Dedifferentiated amniotic fluid mesenchymal stem cell (primary cell): ENCODE measurements at regions not wholly inside any gene's neighbourhood (a gene's known extent, or its start where the extent isn't known, plus 50 kb on each side); places are given as distances from the start of the nearest gene placed in this dataset.
"Not testable (repeated sequence)": the region's sequence is repeated elsewhere in the genome, so short reads cannot be mapped to it uniquely, and the experiment has no call there.

Source experiments
- DNase-seq: peaks from one replicate; pipeline ENCODE4 v3.0.0-alpha.2; 2016; ENCODE audit errors: extremely low spot score

- no peak for DNase-seq
Measured at GRCh38 chr1:222416001-222416791, 131.7 kb downstream of the HHIPL2 start.

GRCh38 chr1:222415441-222415840, 132.5 kb downstream of the HHIPL2 start:
- no peak for DNase-seq

DNA sequence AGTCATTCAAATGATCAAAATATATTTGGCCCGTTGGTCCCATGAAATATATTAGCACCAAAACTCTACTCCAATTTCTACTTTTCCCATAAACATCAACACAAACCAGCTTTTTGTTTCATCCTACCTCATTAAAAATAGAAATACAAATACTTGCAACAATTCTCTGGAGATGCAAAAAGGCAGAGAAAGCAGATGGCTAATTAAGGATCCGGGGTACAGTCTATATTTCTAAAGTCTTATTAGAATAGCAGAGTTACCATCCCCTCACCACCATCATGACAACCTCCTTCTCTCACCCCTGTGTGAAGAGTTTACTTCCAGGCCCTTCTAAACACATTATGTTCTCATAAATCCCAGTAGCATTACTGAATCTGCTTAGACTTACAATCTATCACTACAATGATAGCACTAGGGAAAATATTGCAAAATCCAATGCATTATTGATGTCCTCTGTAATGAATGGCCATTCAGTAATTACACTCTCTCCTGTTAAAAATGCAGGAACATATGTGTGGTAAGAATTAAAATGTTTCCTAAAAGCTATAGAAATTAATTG, 133.8 kb downstream of the HHIPL2 start:
- no peak for DNase-seq

GRCh38 chr1:222413436-222413835, 134.5 kb downstream of the HHIPL2 start:
- peak; percentile 50 for DNase-seq

- DNase-seq, result no peak
Measured at GRCh38 chr1:222404710-222405109, 143.2 kb downstream of the HHIPL2 start.

- no peak for DNase-seq
Measured at GRCh38 chr1:222399197-222399596, 148.7 kb downstream of the HHIPL2 start.

GRCh38 chr1:222394224-222394623, 153.7 kb downstream of the HHIPL2 start:
- DNase-seq, result no peak

DNA sequence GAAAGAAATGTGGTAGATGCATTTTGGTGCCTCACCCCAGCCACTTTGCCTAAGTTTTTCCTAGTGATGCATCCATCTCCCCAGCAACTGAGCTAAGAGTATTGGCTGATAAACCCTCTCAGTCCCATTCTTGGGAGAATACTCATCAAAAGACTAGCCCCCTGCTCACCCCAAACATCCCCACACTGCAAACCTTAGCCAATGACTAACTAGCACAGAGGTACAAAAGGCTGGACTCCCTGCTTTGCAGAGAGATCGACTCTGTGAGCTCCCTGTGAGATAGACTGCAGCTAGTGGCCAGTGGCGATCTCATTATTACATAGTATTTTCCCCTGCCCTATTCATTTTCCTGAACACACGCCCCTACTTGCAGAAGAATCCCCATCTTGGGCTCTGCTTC, 155.3 kb downstream of the HHIPL2 start:
- no peak for DNase-seq

DNA sequence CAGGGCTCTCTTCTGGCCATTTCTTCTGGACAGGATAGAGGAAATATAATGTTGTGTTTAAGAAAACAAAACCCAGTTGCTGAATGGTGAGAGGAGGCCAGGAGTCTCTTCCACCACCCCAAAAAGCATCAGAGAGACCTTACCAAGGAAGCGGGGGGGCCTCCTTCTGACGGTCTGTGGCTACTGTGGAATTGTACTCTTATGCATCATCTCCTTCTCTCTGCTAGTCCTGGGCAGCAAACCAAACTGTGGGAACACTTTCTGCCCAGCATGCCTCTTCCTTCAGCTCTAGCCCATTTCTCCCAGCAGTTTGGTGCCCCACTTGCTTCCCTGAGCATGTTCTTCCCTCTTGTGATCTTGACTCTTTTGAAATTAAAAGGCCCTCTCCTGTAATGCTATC, 157.7 kb downstream of the HHIPL2 start:
- no peak for DNase-seq

DNA sequence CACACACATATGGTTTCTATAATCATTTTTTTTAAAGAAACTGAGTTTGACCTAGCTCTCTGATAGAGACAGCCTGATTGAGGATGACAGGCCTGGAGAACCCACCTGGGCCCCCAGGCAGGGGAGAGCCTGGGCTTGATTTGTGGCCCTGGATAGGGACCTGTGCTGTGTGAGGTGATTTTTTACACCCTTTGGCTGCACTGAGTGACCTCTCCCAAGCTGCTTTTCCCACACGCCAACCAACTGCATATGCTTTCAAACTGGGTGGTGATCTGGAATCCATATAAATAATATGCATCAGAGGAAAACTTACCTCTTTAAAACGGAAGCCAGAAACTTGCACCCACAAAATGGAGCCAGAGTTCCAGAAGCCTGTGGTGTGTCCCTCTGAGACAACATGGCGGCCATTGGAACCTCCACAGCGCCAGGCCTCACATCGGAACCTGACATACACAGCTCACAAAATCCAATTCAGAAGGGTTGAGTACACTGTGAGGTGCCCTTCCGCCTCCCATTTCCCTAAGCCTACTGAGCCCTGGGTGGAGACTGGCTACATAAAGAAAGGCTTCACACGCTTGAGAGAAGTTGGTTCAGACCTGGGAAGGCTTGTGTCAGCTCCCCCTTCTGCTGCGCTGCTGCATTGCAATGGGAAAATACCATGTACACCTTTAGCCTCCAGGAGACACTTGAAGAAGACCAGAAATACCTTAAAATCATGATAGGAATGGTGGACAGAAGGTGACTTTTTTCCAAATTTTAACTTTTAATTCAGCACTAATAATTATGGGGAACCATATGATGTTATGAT, 160.7 kb downstream of the HHIPL2 start:
- DNase-seq, result no peak

DNA sequence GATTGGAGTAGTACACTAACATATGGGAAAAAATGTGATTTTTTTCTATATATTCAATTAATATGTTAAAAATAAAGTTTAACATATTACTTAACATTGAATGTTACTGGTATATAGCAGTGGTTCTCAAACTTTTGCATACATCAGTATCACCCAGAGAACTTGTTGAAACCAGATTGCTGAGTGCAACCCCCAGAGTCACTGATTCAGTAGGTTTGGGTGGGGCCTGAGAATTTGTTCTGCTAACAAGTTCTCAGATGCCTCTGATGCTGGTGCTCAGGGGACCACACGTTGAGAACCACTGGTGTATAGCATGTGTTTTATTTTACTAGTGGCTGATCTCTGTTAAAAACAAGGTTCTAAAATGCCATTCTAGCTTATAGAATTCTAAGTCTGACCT, 161.9 kb downstream of the HHIPL2 start:
- DNase-seq, result no peak

DNA sequence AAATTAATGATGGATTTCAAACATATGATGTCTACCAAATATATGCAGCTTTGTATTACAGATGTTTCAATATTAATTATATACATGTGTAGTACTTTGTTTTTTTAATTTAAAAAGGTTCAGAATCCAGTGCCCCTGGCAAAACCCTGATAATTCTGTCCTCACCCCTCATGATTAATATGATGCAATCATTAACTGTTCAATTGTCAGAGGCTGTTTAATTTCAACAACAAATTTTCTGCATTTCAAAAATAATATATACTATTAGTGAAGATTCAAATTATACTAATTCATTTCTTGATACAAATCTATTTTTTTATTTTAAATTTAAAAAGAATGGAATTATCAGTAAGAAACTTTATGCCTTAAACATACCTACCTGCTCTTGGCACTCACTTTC, 162.6 kb downstream of the HHIPL2 start:
- no peak for DNase-seq

- DNase-seq, result no peak
Measured at GRCh38 chr1:222384531-222384930, 163.4 kb downstream of the HHIPL2 start.

DNA sequence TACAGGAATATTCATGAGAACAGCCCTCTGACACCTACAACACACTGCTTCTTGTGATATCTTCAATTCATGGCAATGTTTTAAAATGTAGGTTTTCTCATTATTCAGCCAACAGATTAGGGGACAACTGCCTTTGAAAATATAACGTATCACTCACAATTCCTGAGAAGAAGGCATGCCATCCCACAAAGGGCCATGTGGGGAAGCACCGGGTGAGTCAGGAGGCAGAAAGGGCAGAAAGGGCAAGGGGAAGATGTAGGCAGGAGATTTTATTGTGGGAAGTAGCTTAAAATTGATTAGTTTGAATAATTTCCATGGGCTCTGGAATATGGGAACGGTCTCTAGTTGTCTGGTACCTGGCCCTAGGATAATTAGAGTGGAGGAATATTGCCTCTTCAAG, 165.7 kb downstream of the HHIPL2 start:
- DNase-seq, result no peak

GRCh38 chr1:222377428-222378088, 170.3 kb downstream of the HHIPL2 start:
- DNase-seq, result no peak

GRCh38 chr1:222376791-222377190, 171.1 kb downstream of the HHIPL2 start:
- not testable (repeated sequence) for DNase-seq

GRCh38 chr1:222375701-222376100, 172.2 kb downstream of the HHIPL2 start:
- DNase-seq, result no peak

DNA sequence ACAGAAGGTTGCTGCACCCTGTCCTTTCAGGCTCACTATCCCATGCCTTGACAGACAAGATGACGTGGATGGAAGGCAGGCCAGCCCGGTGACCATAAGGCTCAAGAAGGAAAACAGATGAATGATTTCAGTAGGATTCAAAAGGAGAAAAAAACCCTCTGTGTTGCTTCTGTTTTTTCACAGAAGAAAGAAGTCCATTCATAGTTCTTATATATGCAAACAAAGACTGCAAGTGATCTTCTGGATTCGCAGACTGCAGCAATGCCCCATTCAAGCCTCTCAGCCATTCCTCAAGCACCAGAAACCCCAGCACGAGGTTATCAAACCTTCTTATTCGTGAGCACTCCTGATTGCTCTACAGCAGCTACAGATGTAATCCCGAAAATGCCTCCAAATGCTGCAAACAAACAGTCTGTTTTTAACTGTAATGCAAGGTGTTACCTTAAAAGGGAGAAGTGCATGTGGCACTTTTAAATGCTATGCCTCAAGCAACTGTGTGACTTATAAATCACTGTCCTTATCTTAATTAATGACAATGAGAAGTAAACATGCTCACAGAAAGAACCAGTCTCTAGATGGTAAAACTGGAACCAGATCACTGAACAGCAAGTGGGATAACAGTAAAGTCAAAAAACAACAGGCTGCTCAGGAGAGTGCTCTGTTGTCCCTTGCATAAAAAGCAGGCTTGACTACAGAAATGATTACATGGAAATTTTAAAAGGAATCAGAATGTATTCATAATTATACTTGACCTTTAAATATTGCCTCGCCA, 173.9 kb downstream of the HHIPL2 start:
- no peak for DNase-seq

GRCh38 chr1:222373216-222373615, 174.7 kb downstream of the HHIPL2 start:
- DNase-seq, result no peak

GRCh38 chr1:222372221-222372620, 175.7 kb downstream of the HHIPL2 start:
- no peak for DNase-seq

- peak; percentile 90 for DNase-seq
Measured at GRCh38 chr1:222370913-222371675, 176.8 kb downstream of the HHIPL2 start.
